ENCODE measurements at regions not wholly inside any gene's neighbourhood (a gene's known extent, or its start where the extent isn't known, plus 50 kb on each side); places are given as distances from the start of the nearest gene placed in this dataset.
A peak's percentile ranks its signal among the peaks of the same experiment; 100 is the strongest.
"Not testable (repeated sequence)": the region's sequence is repeated elsewhere in the genome, so short reads cannot be mapped to it uniquely, and the experiment has no call there.

DNA sequence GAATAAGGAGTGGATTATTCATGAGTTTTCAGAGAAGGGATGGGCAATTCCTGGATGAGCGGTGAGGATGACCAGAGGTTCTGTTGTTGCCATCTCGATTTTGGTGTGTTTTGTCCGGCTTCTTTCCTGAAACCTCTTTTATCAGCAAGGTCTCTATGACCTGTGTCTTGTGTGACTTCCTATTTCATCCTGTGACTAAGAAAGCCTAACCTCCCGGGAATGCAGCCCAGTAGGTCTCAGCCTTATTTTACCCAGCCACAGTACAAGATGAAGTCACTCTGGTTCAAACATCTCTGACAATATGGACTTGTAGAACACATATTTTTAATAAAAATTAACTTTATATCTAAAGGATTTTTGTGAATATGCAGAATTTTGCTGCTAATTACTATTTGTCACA, 716.4 kb downstream of the FSCB start:
- no peak for DNase-seq
- intact Hi-C loops (cut with DNase I) = no loop called here

DNA sequence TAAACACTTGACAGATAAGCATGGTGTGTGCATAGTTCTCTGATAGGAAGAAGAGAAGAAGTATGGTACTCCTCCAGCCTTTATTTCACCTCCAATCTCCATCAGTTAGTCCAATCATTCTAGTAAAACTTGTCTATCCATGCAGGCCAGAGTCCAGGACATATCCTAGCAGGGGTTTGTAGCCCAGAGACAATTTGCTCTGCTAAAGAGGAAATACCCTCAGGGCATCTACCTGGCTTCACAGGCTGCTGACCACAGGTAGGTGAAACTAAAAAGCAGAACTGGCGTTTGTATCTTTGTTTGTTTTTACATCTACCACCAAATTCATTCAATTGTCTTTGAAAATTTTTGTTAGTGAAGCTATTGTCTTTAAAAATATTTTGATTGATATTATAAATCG, 717.6 kb downstream of the FSCB start:
- intact Hi-C loops (cut with DNase I) = no loop called here
- no peak for DNase-seq

DNA sequence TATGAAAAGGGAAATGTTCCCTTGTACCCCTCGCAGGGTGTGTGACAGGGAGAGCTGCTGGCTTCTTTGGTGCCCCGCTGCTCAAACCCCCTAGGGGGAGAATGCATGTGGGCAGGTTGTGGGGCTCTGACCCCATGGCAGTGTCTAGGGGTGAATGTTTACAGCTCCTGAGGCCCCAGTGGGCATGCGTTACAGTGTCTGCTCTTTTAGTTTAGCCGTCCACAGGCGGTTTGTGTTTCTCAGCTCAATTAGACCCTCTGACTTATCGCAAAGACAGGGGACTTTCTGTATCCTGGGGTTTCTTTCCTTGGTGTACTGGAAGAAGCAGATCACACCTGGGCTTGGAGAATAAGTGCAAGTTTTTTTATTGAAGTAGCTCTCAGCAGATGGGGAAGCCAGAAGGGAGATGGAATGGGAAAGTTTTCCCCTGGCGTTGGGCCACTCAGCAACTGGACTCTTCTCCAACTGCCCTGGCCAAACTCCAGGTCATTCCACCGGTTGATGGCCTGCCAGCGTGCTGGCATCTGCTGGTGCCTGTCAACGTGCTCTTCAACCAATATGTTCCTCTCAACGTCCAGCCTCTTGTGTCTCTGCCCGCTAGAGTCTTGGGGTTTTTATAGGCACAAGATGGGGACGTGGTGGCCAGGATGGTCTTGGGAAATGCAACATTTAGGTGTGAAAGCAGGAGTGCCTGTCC, 720.9 kb downstream of the FSCB start:
- no peak for DNase-seq
- intact Hi-C loops (cut with DNase I) = no loop called here

DNA sequence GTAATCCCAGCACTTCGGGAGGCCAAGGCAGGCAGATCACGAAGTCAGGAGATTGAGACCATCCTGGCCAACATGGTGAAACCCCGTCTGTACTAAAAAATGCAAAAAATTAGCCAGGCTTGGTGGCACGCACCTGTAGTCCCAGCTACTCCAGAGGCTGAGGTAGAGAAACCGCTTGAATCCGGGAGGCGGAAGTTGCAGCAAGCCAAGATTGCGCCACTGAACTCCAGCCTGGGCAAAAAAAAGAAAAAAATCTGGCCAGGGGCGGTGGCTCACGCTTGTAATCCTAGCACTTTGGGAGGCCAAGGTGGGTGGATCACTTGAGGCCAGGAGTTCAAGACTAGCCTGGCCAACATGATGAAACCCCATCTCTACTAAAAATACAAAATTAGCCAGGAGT, 722.7 kb downstream of the FSCB start:
- intact Hi-C loops (cut with DNase I); DNase-seq: not testable (repeated sequence)

DNA sequence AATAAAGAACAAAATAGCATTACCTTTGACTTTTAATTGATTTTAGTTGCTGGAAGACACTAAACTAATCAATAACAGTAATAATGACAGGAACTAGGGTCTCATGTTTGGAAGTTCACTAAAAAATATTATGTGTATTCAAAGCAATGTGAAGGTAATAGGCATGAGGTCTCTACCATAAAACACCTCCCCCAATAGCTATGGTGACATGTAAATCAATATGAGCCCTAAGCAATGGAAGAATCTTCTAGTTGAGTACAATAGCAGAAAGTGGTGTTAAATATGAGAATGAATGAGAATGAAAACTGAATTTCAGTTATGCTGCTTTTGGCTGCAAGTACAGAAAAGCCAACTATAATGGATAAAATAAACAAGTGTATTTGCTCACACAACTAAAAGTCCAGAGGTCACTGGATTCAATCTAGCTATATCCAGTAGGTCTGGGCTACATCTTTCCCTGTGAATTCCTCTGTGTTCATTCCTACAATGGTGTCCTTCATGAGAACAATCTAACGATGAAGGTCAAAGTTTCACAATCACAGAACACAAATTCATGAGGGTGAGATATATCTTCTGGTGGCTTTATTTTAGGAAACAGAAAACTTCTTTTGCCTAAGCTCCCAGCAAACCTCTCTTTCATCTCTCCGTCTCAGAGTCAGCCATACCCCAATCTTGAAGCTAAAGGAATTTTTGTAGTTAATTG, 728.0 kb downstream of the FSCB start:
- DNase-seq = no peak
- intact Hi-C loops (cut with DNase I) = no loop called here

DNA sequence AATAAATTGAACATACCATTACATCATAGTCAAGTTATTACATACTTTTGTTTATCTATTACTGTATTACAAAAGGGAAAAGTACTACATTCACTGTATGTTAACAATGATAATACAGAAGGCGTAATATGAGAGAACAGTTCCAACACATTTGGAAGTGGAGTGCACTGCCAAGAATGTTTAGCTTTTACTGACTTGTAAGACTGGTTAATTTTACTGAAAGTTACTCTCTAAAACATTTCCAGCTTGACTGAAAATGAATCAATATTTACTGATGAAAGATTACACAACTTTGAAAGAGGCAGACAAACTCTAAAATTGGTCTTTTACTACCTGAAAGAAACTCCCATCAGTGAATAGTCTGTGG, 728.5 kb downstream of the FSCB start:
- intact Hi-C loops (cut with DNase I) = no loop called here
- DNase-seq = no peak

DNA sequence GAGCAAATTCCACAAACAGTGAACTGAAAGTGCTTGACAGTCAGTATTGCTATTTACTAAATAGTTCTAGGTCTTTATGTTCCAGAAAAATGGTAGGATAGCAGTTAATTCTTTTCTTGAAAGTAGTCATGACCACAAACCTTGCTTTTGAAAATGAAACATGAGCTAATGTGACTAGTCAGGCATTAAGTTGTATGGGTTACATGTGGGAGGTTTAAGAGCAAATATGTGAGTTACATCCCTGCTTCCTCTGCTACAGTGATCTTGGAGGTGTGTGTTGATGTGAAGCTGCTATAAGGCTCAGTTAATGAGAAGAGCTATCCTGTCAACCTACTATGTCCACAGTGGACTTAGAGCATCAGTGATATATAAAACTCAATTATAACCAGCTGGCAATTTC, 741.6 kb downstream of the FSCB start:
- DNase-seq = no peak
- intact Hi-C loops (cut with DNase I) = no loop called here

DNA sequence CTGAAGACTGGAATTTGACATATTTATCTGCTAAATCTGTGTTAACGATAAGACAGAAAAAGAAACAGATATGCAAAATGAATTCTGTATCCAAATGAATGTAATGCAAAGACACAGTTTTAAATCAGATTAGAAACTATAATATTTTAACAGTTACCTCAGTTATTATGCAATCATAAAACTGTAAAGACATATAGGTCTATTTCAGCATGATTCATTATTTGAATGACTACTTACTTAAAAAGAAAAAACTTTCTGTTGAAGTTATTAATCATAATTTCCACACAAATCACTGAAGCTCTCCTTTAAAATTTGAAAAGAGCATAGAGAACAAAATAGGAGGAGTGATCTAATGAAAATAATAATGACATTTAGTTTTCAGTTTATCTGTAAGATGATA, 742.6 kb downstream of the FSCB start:
- intact Hi-C loops (cut with DNase I) = no loop called here
- DNase-seq = no peak

DNA sequence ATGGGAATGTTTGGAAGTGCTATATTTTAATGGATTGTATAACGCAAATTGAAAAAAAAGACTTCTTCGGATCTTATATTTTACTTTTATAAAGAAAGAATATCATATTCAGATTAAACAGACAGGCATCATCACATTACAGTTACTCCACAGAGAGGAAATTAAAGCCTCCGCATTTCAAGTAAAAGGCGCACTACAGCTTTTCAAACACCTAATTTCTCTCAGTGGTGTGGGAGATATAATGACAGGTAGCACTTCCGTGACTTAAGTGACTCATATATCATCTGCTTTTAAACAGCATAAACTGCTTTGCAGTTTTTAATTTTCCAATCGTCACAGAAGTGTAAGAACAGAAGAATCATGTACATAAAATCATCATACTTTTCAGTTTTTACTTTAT, 751.4 kb downstream of the FSCB start:
- DNase-seq = peak in 7 of 42 donors; percentile 1 to 51 (median 9)
- intact Hi-C loops (cut with DNase I) = no loop called here

DNA sequence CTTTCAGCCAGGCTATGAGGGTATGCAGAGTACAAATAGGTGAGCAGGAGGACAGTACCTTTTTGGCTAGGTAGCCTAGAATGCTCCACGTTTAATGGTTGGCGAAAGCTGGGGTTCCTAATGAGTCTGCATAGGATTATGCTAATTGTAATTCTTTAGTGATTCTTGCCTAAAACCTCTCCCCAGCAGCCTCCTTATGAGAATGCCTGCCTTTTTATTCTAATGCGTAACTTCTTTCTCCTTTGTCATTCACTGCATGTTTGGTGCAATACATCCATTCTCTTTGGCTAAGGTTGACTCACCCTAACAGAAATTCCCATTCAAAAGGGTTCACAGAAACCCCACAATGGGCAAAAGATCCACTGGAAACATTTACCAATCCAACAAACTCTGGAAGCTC, 752.2 kb downstream of the FSCB start:
- DNase-seq = no peak
- intact Hi-C loops (cut with DNase I) = no loop called here

DNA sequence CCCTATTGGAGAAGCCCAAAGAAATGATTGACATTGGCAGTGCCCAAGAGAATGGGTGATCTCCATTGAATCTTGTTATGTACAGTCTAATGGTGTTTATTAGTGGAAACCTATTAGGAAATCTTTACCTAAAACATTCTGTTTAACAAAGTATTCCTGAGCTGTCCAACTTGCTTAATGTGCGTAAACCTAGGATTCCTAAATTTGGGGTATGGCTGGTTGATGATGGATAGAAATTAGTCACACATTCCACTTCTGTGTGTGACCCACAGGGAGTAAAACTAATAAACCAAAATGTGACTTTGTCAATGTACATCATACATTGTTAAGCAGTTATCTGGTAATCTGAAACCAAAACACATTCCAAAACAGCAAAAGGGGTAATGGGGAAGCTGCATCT, 761.3 kb downstream of the FSCB start:
- DNase-seq = no peak
- intact Hi-C loops (cut with DNase I) = no loop called here

DNA sequence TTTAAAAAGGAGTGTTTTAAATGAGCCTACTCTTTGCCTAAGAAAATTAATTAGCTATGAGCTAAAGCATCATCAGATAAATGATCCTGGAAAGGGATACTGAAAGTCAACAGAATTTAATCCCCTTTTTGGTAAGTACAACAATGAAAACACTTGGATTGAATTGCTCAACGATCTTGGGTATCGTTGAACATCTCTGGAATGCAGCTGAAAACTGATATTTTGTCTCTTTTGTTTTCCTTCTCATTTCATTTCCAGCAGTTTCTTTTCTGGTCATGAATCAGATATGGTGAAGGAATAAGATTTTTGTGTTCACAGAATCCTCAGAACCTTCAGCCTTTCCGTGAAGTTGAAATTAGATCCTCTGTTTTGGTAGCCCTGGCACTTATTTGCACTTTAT, 771.2 kb downstream of the FSCB start:
- intact Hi-C loops (cut with DNase I) = no loop called here
- DNase-seq = no peak

DNA sequence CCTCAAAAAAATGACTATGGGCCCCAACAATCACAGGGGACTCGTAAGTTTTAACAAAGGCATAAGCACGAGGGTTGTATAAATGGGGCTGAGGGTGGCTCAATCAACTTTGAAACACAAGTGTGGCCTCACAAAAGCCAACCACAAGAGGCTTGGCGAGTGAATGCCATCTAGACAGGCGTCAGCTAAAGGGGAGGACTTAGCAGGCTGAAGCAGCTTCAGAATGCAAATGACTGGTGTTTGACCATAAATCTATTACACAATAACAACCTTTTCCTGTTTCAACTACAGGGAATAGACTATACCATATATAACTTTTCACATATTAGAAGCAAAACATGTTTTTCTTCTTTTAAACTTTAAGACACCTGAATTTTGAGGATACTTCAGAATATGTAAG, 777.9 kb downstream of the FSCB start:
- DNase-seq = no peak
- intact Hi-C loops (cut with DNase I) = no loop called here

DNA sequence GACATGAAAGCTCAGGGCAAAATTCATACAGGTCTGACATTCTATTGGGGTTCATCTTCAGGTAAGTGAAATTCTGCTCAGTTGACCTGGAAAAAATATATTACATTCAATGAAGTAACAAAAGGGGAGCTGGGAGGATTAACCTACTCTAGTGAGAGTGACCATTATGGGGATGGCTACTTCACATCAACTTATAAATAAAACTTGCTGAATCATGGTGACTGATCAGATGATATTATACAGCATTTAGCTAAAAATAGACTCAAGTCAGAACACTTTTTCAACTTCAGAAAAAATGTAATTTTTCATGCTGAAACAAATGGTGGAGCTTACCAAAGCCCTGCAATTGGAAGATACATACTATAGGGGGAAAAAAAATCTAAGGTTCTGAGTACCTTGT, 800.2 kb downstream of the FSCB start:
- no peak for DNase-seq
- intact Hi-C loops (cut with DNase I) = no loop called here

DNA sequence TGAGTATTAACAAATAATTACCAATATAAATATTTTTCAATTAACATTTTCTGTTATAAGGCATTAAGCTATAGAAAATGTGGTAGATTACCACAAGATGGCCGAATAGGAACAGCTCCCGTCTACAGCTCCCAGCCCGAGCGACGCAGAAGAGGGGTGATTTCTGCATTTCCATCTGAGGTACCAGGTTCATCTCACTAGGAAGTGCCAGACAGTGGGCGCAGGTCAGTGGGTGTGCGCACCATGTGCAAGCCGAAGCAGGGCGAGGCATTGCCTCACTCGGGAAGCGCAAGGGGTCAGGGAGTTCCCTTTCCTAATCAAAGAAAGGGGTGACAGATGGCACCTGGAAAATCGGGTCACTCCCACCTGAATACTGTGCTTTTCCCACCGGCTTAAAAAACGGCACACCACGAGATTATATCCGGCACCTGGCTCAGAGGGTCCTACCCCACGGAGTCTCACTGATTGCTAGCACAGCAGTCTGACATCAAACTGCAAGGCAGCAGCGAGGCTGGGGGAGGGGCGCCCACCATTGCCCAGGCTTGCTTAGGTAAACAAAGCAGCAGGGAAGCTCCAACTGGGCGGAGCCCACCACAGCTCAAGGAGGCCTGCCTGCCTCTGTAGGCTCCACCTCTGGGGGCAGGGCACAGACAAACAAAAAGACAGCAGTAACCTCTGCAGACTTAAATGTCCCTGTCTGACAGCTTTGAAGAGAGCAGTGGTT, 808.4 kb downstream of the FSCB start:
- intact Hi-C loops (cut with DNase I); DNase-seq: not testable (repeated sequence)

DNA sequence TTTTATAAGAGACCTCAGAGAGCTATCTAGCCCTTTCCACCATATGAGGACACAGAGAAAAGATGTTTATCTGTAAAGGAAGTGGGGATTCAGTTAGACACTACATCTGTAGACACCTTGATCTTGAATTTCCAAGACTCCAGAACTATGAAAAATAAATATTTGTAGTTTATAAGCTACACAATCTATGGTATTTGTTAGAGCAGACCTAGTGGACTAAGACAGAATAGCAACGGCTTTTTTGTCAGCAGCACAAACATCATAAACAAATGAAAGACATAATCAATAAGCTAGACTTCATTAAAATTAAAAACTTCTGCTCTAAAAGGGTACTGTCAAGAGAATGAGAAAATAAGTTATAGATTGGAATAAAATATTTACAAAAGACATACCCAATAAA, 810.1 kb downstream of the FSCB start:
- DNase-seq = no peak
- intact Hi-C loops (cut with DNase I) = no loop called here

DNA sequence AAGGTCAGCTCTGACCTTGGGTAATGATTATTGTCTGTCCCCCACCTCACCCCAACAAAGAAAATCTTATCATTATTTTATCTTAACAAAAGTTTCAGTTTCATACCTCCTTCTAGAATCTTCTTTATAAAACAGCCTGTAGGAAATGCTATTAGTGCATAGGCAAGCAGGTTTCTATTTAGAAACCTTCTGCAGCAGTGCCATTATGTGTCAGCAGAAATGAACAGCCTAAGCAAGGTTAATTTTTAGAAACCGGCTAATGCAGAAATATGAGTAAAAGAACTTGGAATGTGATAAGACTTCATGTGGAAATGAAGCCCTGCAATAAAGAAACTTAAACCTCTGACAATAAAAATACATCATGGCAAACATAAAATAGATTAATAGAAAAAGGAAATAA, 814.4 kb downstream of the FSCB start:
- intact Hi-C loops (cut with DNase I) = no loop called here

DNA sequence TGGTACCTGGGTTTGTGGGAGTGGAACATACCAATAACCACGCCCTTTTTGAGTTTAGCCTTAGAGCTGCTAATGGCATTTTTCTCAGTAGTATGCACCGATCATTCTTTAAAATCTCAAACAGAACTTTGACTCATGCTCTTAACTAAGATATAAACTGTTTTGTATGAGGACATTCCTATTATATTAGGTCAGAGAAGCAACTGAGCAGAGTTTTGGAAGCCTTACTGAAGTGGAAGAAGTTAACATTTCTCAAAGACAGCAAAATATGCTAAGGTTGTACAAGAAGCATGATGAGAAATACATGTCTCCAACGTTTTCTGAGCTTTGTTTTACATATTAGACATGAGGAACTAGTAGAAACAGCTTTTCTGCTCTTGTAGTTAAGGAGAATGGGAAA, 819.2 kb downstream of the FSCB start:
- no peak for DNase-seq
- intact Hi-C loops (cut with DNase I) = no loop called here

More for the DNA sequence above, 814.4 kb downstream of the FSCB start:
- no peak for DNase-seq

DNA sequence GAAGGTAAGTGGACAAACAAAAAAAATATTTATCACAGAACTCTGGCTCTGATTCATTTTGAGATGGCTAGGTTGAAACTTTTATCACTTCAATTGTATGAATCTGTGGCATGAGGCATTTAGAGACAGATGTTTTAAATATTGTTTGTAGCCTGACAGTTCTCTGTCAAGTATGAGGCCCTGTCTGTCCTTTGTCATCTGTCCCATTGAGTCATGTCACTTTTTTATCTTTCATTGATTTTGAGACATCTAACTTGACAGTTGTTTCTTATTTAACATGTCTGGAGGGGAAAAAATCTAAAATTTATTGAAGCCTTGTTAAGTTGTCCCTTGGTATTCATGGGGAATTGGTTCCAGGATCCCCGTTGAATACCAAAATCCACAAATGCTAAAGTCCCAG, 829.5 kb downstream of the FSCB start:
- intact Hi-C loops (cut with DNase I) = no loop called here
- no peak for DNase-seq

DNA sequence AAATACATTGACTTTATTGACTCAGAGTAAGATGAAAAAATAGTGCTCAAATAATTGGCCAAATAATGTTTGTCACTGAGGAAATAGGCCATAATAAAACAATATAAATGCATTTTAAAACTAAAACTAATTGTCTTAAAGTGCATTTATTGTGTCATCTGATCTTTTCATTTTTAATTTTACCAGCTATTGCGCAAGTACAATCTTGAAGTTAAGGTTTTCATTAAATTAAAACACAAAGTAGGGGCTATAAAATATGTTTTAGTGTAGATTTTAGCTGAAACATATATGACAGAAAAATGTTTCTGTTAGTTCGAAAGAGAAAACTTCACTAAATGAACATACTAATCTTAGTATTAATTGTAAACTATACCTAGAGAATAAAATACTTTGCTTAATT, 832.8 kb downstream of the FSCB start:
- intact Hi-C loops (cut with DNase I) = no loop called here
- no peak for DNase-seq

Data from head of caudate nucleus (tissue), 42 donors.